Activated T-helper 1 cell treated with anti-CD3 and anti-CD28 coated beads, Interleukin-12 subunit alpha, Interleukin-12 subunit beta, Interleukin-2, Interleukin-4 antibody, amounts not matched to agents 30 ng/mL and 10 ng/mL and 1 ng/mL, durations not matched to agents 14 hours and 24 hours and 36 hours (primary cell): ENCODE measurements at regions not wholly inside any gene's neighbourhood (a gene's known extent, or its start where the extent isn't known, plus 50 kb on each side); places are given as distances from the start of the nearest gene placed in this dataset.

Experiments
- DNase-seq: peaks from one replicate; pipeline ENCODE4 v3.0.0; 2021; ENCODE audit warnings: low spot score
- H3K27ac Mint-ChIP-seq: one replicate; pipeline ENCODE4 v1.8.0; 2021; ENCODE audit warnings: mild to moderate bottlenecking, mixed read lengths
- H3K27me3 Mint-ChIP-seq: one replicate; pipeline ENCODE4 v1.8.0; 2022; ENCODE audit warnings: mild to moderate bottlenecking, moderate library complexity, mixed read lengths; ENCODE audit not compliant: insufficient read depth
- H3K36me3 Mint-ChIP-seq: one replicate; pipeline ENCODE4 v1.8.0; 2021; ENCODE audit warnings: low read depth, mixed read lengths
- H3K4me1 Mint-ChIP-seq: one replicate; pipeline ENCODE4 v1.8.0; 2021; ENCODE audit warnings: low read depth, mixed read lengths
- H3K4me3 Mint-ChIP-seq: one replicate; pipeline ENCODE4 v1.8.0; 2021; ENCODE audit warnings: mild to moderate bottlenecking, moderate library complexity, mixed read lengths
- H3K9me3 Mint-ChIP-seq: one replicate; pipeline ENCODE4 v1.8.0; 2021; ENCODE audit warnings: mixed read lengths
- intact Hi-C: fragments of 100-400 bp; cut with micrococcal nuclease; formaldehyde crosslinking; loops from one replicate; pipeline ENCODE4 v1.15.1; 2024

- intact Hi-C loops, result no loop called here
- Mint-ChIP-seq H3K36me3 (no peaks in the 10 kb centered on the region), H3K27ac (no peak overlapping the region), H3K9me3 (no peaks in the 10 kb centered on the region), H3K4me1 (no peaks in the 10 kb centered on the region), H3K27me3 (peaks cover 1% of the 10 kb centered on the region), H3K4me3 (no peak overlapping the region)
- no peak for DNase-seq
Observed at GRCh38 chr13:34862311-34862710, 79.8 kb upstream of the NBEA start.

GRCh38 chr13:34862716-34863115 is 79.4 kb upstream of the NBEA start:
- Mint-ChIP-seq H3K27ac (no peak overlapping the region), H3K4me1 (no peaks in the 10 kb centered on the region), H3K27me3 (peaks cover 1% of the 10 kb centered on the region), H3K36me3 (no peaks in the 10 kb centered on the region), H3K9me3 (no peaks in the 10 kb centered on the region), H3K4me3 (no peak overlapping the region)
- DNase-seq, result no peak
- intact Hi-C loops, result no loop called here

GRCh38 chr13:34863360-34864135 is 78.5 kb upstream of the NBEA start:
- no peak for DNase-seq
- H3K4me1 Mint-ChIP-seq, result no peaks in the 10 kb centered on the region
- H3K4me3 Mint-ChIP-seq, result no peak overlapping the region
- H3K27ac Mint-ChIP-seq, result no peak overlapping the region
- peaks cover 1% of the 10 kb centered on the region for H3K27me3 Mint-ChIP-seq
- no peaks in the 10 kb centered on the region for H3K9me3 Mint-ChIP-seq
- intact Hi-C loops, result no loop called here
- H3K36me3 Mint-ChIP-seq, result no peaks in the 10 kb centered on the region

- Mint-ChIP-seq H3K27ac (no peak overlapping the region), H3K4me1 (no peaks in the 10 kb centered on the region), H3K9me3 (no peaks in the 10 kb centered on the region), H3K27me3 (peaks cover 1% of the 10 kb centered on the region), H3K4me3 (no peak overlapping the region), H3K36me3 (no peaks in the 10 kb centered on the region)
- DNase-seq, result no peak
- intact Hi-C loops, result no loop called here
Observed at GRCh38 chr13:34864671-34865070, 77.4 kb upstream of the NBEA start.

- peaks cover 1% of the 10 kb centered on the region for H3K27me3 Mint-ChIP-seq
- no peak overlapping the region for H3K4me3 Mint-ChIP-seq
- no peak for DNase-seq
- intact Hi-C loops, result no loop called here
- no peaks in the 10 kb centered on the region for H3K36me3 Mint-ChIP-seq
- no peak overlapping the region for H3K27ac Mint-ChIP-seq
- H3K4me1 Mint-ChIP-seq, result no peaks in the 10 kb centered on the region
- no peaks in the 10 kb centered on the region for H3K9me3 Mint-ChIP-seq
Observed at GRCh38 chr13:34867590-34867989, 74.5 kb upstream of the NBEA start.

- Mint-ChIP-seq H3K9me3 (no peaks in the 10 kb centered on the region), H3K27me3 (no peaks in the 10 kb centered on the region), H3K36me3 (no peaks in the 10 kb centered on the region), H3K4me3 (no peak overlapping the region), H3K4me1 (no peaks in the 10 kb centered on the region), H3K27ac (no peak overlapping the region)
- DNase-seq, result no peak
- intact Hi-C loops, result no loop called here
Observed at GRCh38 chr13:34868733-34869132, 73.3 kb upstream of the NBEA start.

- no peak for DNase-seq
- Mint-ChIP-seq H3K4me1 (no peaks in the 10 kb centered on the region), H3K36me3 (no peaks in the 10 kb centered on the region), H3K9me3 (peaks cover 3% of the 10 kb centered on the region), H3K27ac (no peak overlapping the region), H3K27me3 (no peaks in the 10 kb centered on the region), H3K4me3 (no peak overlapping the region)
- intact Hi-C loops, result no loop called here
Observed at GRCh38 chr13:34869696-34870095, 72.4 kb upstream of the NBEA start.

GRCh38 chr13:34878329-34878728 is 63.7 kb upstream of the NBEA start:
- H3K4me1 Mint-ChIP-seq, result no peaks in the 10 kb centered on the region
- intact Hi-C loops, result no loop called here

GRCh38 chr13:34879851-34880250 is 62.2 kb upstream of the NBEA start:
- no peaks in the 10 kb centered on the region for H3K4me1 Mint-ChIP-seq
- H3K36me3 Mint-ChIP-seq, result no peaks in the 10 kb centered on the region
- H3K27ac Mint-ChIP-seq, result no peak overlapping the region
- peaks cover under 1% of the 10 kb centered on the region for H3K9me3 Mint-ChIP-seq
- H3K27me3 Mint-ChIP-seq, result no peaks in the 10 kb centered on the region
- no peak overlapping the region for H3K4me3 Mint-ChIP-seq
- no peak for DNase-seq
- intact Hi-C loops, result no loop called here

More at GRCh38 chr13:34878329-34878728, 63.7 kb upstream of the NBEA start:
- Mint-ChIP-seq H3K27me3 (no peaks in the 10 kb centered on the region), H3K36me3 (no peaks in the 10 kb centered on the region), H3K4me3 (no peak overlapping the region), H3K9me3 (peaks cover 5% of the 10 kb centered on the region), H3K27ac (no peak overlapping the region)
- DNase-seq, result no peak

GRCh38 chr13:34881494-34881893 is 60.6 kb upstream of the NBEA start:
- Mint-ChIP-seq H3K4me1 (no peaks in the 10 kb centered on the region), H3K9me3 (no peaks in the 10 kb centered on the region), H3K27me3 (no peaks in the 10 kb centered on the region), H3K27ac (no peak overlapping the region), H3K36me3 (no peaks in the 10 kb centered on the region), H3K4me3 (no peak overlapping the region)
- intact Hi-C loops, result no loop called here
- no peak for DNase-seq

GRCh38 chr13:34883396-34883795 is 58.7 kb upstream of the NBEA start:
- Mint-ChIP-seq H3K27me3 (no peaks in the 10 kb centered on the region), H3K36me3 (no peaks in the 10 kb centered on the region), H3K4me3 (no peak overlapping the region), H3K4me1 (no peaks in the 10 kb centered on the region), H3K27ac (no peak overlapping the region), H3K9me3 (no peaks in the 10 kb centered on the region)
- no peak for DNase-seq
- intact Hi-C loops, result no loop called here

- Mint-ChIP-seq H3K36me3 (no peaks in the 10 kb centered on the region), H3K27ac (no peak overlapping the region), H3K4me1 (no peaks in the 10 kb centered on the region), H3K9me3 (no peaks in the 10 kb centered on the region), H3K4me3 (no peak overlapping the region), H3K27me3 (peaks cover 2% of the 10 kb centered on the region)
- no peak for DNase-seq
- intact Hi-C loops, result no loop called here
Observed at GRCh38 chr13:34884366-34884765, 57.7 kb upstream of the NBEA start.

- no peaks in the 10 kb centered on the region for H3K36me3 Mint-ChIP-seq
- H3K9me3 Mint-ChIP-seq, result no peaks in the 10 kb centered on the region
- H3K27me3 Mint-ChIP-seq, result peaks cover 2% of the 10 kb centered on the region
- intact Hi-C loops, result no loop called here
- H3K4me3 Mint-ChIP-seq, result no peak overlapping the region
- no peaks in the 10 kb centered on the region for H3K4me1 Mint-ChIP-seq
- DNase-seq, result no peak
- H3K27ac Mint-ChIP-seq, result no peak overlapping the region
Observed at GRCh38 chr13:34886121-34886875, 55.8 kb upstream of the NBEA start.
